ENCODE measurements at regions not wholly inside any gene's neighbourhood (a gene's known extent, or its start where the extent isn't known, plus 50 kb on each side); places are given as distances from the start of the nearest gene placed in this dataset.

DNA sequence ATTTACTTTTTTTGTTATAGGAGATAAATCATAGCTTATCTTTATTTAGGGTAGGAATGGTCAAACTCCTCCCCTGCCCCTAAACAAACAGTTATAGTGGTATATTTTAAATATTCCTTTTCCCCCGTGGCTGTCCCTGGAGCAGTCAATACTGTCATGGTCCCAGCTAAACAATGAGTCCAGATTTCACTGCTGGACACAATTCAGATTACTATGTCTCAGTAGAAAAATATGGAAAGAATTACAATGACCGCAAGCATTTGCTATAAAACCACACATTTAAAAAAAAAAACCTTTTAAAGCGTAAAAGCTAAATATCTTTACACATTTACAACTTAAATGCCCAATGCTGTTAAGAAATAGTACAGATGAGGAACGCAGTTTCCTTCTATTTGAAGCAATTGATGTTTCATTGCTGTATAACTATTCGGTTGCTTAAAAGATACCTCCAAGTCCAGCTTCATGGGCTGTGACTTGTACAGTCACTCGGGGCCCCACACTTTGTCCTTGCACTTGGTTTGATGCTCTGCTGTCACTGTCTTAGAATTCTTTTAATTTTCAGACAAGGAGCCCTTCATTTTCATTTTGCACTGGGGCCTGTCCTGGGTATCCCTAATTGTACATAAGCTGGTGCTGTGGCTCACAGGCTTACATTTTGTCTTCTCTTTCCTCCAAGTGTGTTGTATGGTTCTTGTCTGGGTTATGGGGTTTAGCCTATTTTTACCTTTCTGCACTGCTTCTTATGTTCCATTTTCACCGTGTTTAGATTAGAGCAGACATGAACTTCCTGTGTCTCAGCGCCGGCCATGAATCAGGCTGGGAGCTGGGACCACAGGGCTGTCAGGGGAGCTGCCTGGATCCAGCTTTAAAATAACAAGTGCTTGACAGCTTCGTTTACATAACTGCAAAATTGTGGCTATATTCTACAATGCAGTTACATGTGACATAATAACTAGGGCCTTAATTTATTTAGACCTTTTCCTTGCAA, 530.2 kb upstream of the FZD8 start:
- peak; percentile 84 for DNase-seq (ENCODE audit: low read depth)

DNA sequence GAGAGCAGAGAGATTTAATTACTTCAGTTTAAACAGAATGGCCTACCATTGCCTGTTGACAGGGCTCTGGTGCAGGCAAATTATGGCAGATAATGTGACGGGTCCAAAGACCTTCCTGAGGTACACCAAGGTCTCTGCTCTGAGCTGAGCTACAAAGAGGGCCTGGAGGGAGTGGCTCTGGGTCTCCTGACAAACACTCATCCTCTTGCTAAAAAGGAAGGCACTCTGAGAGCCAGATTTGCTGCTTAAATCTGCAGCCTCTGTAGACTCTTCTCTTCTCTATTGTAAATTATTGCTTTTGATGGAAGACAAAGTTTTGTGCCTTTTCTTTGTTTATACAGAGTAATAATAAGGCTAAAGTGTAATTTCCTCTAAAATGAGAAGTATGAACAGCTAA, 529.5 kb upstream of the FZD8 start:
- peak; percentile 30 for DNase-seq (ENCODE audit: low read depth)

DNA sequence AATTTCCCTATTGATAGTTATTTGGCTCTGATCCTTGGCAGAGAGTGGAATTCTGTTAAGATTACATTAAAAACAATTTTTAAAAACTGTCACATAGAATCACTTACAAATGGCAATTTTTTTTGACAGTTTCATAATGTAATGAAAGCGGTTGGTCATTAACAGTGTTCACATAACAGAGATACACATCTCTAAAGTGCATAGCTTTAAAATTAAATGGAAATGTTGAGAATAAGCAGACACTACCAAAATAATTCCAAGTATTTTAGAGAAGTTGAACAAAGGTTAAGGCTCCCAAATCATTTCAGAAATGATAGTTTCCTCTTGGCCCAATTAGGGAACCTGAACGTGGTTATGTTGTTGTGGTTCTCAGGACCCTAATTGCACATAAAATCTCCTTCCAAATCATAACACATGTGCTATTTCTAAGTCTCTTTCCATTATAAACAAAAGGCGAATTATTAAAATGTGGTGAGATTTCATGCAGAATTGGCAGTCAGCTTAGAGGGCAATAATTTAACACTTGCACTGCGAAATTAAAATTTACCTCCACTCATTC, 528.9 kb upstream of the FZD8 start:
- DNase-seq (ENCODE audit: low read depth): peak; percentile 43

DNA sequence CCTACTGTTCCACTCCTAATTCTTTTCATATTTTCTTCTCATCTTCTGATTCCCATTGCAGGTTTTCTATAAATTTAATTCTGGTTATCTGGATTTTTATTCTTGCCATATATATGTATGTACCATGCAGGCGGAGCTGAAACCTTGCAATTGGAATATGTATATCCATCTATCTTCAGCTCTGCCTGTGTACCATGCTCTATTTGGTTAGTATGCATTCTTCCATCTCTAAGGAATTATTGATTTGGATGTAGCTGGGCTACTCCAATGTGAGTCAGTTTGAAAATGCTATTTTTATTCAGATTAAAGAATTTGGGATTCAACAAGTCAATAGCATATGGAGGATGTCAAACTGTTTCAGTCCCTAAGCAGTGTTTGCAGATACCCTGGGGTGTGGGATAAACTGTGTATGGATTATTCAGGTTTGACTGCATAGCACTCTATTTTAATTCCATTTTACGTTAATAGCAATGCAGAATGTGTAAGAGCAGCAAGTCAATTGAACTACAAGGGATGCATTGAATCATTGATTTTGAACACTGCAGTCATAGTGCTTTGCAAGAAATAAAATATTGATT, 528.1 kb upstream of the FZD8 start:
- no peak for DNase-seq (ENCODE audit: low read depth)

DNA sequence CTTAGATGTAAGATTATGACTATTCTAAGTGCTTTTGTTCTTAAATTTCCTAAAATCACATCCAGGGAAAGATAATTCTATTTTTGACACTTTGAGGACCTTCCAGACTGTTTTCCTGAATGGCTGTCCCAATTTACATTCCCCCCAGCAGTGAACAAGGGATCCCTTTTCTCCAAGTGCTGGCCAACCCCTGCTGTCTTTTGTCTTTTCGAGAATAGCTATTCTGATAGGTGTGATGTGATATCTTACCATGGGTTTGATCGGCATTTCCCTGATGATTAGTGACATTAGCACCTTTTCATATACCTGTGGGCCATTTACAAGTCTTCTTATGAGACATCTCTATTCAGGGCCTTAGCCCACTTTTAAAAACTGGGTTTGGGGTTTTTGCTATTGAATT, 526.7 kb upstream of the FZD8 start:
- no peak for DNase-seq (ENCODE audit: low read depth)

DNA sequence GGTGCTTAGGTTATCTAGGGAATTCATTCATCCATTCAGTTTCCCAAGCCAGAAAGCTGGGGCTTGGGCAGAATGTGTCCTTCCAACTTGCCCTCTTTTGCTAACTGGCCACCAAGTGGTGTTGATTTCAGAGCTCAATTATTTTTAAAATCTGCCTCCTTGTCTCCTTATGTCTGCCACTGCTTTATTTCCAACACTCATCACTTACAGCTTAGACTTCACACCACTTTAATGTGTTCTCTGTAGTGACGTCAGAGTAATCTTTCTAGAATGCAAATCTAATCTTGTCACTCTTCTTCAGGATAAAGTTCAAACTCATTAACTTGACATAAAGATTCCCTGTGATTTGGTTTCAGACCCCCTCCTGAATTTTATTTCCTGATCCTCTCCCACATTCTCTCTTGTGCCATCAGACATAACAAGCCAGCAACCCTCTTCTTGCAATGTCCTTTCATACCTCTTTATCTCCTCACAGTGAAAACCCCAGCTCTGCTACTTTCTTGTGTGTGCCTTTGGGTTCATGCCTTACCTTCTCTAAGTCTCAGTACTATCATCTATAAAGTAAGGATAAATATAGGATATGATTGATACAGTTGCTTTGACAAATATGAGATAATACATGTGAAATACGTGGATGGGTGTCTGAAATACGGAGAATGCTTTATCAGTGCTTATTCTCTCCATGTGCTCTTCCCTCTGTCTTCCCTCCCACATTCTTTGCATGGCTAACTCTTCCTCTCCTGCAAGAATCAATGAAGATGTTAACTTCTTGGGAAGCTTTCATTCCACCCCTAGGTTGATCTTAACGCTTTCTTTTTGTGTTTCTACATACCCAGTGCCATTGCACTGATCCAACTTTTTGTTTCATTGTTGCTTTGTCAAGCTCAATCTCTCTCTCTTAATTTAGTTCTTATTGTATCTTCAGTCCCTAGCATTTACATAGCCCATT, 522.7 kb upstream of the FZD8 start:
- DNase-seq (ENCODE audit: low read depth): no peak

DNA sequence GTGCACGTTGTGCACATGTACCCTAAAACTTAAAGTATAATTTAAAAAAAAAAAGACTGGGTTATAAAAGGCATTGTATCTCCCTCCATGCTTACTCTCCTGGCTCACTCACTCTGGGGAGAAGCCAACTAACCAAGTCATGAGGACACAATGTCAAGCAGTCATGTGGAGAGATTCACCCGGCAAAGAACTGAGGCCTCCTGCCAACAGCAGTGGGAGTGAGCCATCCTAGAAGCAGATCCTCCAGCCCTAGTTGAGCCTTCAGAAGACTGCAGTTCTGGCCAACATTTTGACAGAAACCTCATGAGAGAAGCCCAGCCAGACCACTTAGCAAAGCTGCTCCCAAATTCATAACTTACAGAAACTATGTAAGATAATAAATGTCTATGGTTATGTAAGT, 521.7 kb upstream of the FZD8 start:
- DNase-seq (ENCODE audit: low read depth): no peak

DNA sequence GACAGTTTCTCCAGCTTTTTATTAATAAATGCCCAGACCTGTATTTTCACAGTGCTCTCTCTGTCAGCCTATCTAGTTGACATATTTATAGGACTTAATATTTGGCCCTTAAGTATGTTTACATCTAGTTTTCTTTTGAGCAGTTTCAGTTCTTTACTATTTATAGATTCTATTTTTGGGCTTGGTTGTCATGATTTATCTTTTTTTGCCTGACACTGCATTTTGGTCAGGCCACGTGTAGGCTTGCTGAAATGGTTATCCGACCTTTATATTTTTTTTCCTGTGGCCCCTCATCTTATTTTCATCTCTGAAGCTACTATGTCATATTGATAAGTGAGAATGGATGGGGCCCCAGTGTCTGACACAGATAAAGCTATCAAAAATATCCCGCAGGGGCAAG, 515.4 kb upstream of the FZD8 start:
- no peak for DNase-seq (ENCODE audit: low read depth)

DNA sequence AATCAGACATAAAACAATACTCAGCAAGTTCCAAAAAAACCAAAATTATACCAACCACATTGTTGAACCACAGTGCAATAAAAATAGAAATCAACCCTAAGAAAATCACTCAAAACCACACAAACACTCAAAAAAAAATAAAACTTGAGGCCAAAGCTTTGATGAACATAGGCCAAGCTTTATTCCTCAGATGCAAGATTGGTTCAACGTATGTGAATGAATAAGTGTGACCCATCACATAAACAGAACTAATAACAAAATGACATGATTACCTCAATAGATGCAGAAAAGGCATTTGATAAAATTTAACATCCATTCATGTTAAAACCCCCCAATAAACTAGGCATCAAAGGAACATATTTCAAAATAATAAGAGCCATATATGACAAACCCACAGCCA, 506.1 kb upstream of the FZD8 start:
- no peak for DNase-seq (ENCODE audit: low read depth)

DNA sequence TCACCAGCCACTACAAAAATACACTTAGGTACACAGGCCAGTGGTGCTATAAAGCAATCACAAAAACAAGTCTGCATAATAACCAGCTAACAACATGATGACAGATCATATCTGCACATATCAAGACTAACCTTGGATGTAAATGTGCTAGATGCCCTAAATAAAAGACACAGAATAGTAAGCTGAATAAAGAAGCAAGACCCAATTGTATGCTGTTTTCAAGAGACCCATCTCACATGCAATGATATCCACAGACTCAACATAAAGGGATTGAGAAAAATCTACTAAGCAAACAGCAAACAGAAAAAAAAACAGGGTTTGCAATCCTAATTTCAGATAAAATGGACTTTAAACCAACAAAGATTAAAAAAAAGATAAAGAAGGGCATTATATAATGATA, 505.4 kb upstream of the FZD8 start:
- DNase-seq (ENCODE audit: low read depth): no peak

DNA sequence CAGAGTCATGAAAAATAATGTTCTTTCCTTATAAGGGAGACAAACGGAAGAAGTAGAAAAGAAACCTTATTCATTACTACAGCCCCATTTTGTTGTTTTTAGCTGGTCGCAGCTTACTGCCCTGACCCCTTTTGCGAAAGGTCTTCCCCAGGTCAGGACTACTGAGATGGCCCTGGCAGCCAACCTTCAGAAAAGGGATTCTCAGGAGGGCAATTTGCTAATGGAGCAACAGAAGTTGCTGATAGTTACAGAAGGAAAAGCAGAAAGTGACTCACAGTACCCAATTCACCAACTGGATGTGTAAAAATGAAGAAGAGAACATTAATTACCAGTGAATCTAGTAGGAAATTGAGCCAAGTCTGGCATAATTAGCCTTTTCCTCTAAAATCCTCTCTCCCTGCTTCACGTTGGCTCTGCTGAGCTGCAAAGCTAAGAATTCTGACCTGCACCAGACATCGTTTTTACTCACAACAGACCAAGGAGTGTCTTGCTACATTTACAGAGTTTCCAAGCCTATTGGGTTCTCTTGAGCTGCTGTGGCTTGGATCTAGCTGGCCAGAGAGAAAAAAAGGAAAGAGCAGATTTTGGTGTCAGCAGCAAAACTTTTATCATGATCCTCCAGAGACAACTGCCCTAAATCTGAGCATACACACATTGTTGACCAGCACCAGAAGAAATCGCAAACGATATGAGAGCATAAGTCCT, 499.9 kb upstream of the FZD8 start:
- DNase-seq (ENCODE audit: low read depth): no peak

DNA sequence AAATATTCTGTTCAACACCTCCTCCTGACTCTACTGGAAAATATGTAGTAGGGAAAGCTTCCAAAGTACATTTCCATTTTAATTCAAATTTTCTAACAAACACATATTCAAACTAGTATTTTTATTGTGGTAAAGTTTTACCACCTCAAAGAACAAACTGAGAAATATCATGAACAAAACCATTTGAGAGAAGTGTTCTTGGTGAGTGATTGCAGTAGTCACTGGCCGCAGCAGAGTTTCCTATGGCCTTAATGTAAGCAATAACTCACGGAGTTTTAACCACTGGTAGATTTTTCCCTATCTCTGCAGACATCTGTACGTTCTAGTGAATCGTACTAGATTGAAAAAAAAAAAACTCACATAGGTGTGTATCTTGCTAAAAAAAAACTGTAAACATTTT, 487.0 kb upstream of the FZD8 start:
- no peak for DNase-seq (ENCODE audit: low read depth)

DNA sequence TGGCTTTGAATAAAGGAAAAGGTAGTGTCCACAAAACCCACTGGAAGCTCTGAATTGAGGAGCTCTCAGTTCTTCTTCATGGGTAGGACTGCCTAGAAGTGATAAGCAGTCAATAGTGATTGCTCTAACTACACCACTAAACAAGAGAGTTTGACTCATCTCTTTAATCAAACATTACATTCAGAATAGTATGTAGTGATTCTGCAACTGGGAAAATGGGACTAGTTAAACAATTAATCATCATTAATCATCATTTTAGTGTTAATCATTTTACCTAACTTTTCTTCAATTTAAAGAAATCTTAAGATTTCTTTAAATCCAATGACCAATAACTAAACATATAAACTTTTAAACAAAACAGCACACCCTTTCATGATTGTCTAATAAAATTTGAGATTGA, 484.0 kb upstream of the FZD8 start:
- no peak for DNase-seq (ENCODE audit: low read depth)

DNA sequence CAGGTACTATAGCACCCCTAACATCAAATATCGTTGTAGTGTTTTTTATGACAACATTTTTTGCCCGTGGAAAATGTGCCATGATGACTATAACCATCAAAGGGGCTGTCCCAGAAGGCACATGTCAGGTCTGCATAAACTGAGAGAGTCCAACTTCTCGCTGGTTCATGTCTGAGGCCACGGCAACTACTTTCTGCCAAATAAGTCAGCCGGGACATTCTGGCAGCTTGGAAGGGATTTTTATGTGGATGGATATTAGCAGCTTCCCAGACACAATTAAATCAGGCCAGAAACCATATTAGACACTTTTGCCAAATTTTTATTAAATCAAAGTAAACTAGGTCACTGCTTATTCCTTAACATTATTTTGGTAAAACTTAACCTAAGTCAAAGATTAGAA, 477.4 kb upstream of the FZD8 start:
- no peak for DNase-seq (ENCODE audit: low read depth)

DNA sequence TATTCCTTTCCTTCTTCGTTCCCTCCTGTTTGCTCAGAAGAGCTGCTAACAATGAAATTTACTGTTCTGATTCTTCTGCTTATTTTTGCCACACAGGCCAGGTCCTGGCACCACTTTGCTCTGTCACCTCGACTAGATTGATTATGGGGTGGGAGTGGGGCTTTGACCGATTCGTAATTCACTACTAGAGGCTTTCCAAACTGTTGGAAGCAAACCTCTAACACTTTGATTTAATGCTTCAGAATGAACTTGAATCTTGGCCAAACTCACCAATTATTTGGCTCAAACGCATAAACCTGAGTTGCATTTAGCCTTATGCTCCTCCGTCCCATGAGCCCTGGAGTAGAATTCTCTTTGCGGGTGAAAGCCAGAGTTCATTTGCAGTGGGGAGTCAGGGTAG, 476.2 kb upstream of the FZD8 start:
- no peak for DNase-seq (ENCODE audit: low read depth)

DNA sequence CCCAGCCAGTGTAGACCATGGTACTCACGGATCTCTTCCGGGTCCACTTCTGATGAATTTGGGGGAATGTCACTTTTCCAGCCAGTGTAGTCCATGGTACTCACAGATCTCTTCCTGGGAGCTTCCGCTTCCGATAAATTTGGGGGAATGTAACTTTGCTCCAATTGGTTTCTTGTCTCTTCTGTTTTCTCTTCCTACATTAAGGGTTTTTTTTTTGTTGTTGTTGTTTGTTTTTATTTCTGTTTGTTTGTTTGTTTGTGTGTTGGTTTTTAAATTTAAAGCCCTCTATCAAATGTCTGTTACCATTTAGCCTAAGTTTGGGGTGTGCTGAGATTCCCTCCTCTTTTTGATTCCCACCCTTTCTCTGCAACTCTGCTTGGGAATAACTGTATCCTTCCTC, 475.8 kb upstream of the FZD8 start:
- DNase-seq (ENCODE audit: low read depth): no peak

DNA sequence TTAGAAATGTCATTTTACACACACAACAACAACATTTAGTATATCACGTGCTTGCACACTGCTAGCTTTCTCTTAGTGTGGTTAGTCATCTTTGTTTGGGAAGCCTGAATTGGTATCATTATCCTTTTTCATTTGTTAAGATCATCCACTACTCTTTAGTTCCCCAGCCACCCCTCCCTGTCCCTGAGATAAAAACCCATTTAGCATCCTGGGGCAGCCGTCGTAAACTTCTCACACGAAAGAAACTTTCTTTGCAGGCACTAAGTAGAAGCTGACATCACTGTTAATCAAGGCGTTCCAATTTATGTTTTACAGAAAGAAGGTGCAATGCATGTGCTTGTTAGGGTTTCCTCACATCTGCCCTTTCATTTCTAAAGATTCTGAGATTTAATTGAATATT, 475.1 kb upstream of the FZD8 start:
- DNase-seq (ENCODE audit: low read depth): no peak

DNA sequence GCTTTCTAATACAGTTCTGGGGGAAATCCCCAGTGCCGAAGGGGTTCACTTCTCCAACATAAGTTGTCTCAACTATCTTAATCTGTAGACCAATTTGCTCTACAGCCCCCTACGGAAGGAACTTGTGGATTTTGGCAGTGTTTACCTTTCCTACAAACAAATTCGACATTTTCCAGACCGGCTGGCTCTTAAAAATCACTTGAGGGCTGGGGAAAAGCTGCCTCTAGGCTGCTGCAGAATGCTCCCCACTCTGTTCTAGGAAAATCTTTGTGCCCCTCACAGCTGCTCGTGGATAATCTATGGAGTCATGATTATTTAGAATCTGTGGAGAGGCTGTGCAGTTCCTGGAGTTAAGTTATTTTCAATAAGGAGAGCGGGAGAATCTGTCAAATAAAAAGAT, 474.6 kb upstream of the FZD8 start:
- DNase-seq (ENCODE audit: low read depth): no peak

DNA sequence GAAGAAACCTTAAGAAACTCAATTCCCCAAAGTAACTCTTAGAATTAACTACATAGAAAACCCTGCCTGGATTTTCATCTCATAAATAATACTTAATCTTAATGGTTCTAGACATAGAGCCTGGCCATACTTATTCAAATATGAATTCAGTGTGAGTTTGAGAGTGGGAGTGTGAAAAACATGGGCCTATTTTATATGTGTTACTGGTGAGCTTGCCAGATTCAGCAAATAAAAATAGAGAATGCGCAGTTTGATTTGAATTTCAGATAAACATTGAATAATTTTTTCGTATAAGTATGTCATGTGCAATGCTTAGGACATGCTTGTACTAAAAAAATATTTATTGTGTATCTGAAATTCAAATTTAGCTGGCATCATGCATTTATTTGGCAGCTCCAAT, 473.9 kb upstream of the FZD8 start:
- no peak for DNase-seq (ENCODE audit: low read depth)

DNA sequence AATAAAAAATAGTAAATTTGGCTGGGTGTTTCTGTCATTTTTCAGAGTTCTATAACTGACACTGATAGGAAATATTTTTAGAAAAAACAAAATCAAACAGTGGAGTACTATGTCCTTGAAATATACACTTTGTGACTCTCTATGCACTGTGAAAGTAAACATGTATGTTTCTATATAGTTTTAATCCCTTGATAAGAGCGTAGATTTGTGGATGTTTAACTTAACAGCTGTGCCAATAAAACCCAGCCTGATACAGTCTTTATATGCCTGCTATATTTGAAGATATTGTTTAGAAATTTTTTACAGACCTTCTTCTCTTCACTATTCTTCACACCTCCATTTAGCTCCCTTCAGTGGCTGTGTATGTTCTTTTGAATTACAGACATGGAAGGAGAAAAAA, 473.3 kb upstream of the FZD8 start:
- DNase-seq (ENCODE audit: low read depth): no peak

DNA sequence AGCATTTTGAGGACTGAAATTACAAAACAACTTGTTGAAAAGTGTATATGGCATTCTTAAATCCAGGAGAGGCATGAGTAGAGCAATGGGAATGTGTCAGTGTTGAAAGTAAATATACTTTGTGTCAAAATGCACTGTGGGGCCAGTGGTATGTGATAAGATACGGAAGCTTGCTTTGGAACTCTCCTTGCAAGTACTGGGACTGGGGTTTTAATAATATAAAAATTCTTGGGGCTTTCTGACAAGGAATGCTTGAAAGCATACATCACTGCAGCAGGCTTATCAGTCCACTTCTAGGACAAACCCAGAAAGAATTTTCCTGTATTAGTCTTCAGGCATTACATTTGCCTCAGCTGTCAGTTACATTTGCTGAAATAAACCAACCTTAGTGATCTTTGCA, 472.8 kb upstream of the FZD8 start:
- peak; percentile 76 for DNase-seq (ENCODE audit: low read depth)

DNA sequence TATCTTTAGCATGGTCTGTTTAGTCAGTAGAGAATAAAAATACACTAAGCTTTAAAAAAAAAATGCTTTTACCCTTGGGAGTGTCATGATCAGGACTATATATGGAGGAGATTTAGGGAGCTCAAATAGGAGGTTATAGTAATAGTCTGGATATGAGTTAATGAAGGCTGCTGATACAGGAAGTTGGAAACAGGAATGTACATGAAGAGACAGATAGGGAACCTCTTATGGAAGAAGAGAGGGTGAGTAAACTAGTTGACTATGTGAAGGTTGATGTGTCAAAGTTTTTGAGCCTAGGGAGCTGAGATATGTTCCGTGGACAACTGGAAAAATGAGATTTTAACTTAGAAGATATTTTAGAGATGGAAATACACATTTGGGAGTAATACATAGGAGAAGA, 472.0 kb upstream of the FZD8 start:
- peak; percentile 39 for DNase-seq (ENCODE audit: low read depth)
